ENCODE measurements at regions not wholly inside any gene's neighbourhood (a gene's known extent, or its start where the extent isn't known, plus 50 kb on each side); places are given as distances from the start of the nearest gene placed in this dataset.

GRCh38 chr12:127785986-127786590 is 480.9 kb upstream of the TMEM132C start:
- no peak for TF ChIP-seq CTCF (IDR thresholded peaks at IDR 0.05; ENCODE audit: low read depth, low read length)
- H3K36me3 ChIP-seq, result no peaks in the 10 kb centered on the region
- no peak overlapping the region for H3K4me3 ChIP-seq (ENCODE audit: low read depth, low read length)
- no peaks in the 10 kb centered on the region for H3K9me3 ChIP-seq (ENCODE audit: severe bottlenecking)
- no peaks in the 10 kb centered on the region for H3K27me3 ChIP-seq (ENCODE audit: insufficient read depth, low read depth, severe bottlenecking)
- no peak overlapping the region for H3K27ac ChIP-seq
- no peak for DNase-seq

DNA sequence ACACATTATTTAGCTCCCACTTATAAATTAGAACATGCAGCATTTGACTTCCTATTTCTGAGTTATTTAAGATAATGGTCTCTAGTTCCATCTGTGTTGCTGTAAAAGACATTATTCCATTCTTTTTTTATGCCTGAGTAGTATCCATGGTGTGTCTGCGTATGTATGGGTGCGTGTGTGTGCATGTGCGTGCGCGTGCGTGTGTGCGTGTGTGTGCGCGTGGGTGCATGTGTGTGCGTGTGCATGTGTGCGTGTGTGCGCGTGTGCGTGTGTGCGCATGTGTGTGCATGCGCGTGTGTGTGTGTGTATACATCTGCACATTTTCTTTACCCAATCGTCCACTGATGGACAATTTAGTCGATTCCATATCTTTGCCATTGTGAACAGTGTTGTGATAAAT is 479.4 kb upstream of the TMEM132C start:
- no peak for DNase-seq
- Histone ChIP-seq H3K27ac (no peak overlapping the region), H3K4me3 (ENCODE audit: low read depth, low read length) (no peak overlapping the region), H3K9me3 (ENCODE audit: severe bottlenecking) (no peaks in the 10 kb centered on the region), H3K27me3 (ENCODE audit: insufficient read depth, low read depth, severe bottlenecking) (no peaks in the 10 kb centered on the region), H3K36me3 (no peaks in the 10 kb centered on the region)
- no peak for TF ChIP-seq CTCF (IDR thresholded peaks at IDR 0.05; ENCODE audit: low read depth, low read length)

DNA sequence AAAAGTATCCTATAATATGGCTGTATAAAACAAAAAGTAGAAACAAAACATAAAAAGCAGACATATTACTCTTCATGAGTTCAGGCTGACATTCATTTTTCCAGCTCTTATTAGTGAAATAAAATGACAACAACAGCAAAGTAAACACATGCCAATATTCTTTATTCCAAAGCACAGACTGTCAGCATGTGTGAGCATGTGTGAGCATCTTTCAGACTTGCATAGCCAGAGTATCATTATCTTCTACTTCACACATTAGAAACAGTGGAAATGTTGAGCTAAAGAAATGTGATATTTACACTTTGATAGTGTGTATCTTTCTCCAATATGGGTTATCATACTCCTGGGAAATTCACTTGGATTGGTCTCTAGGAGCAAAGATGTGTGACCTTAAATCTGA is 476.6 kb upstream of the TMEM132C start:
- H3K27ac ChIP-seq, result no peak overlapping the region
- H3K9me3 ChIP-seq (ENCODE audit: severe bottlenecking), result no peaks in the 10 kb centered on the region
- H3K27me3 ChIP-seq (ENCODE audit: insufficient read depth, low read depth, severe bottlenecking), result no peaks in the 10 kb centered on the region
- no peak overlapping the region for H3K4me3 ChIP-seq (ENCODE audit: low read depth, low read length)
- no peaks in the 10 kb centered on the region for H3K36me3 ChIP-seq
- DNase-seq, result no peak
- TF ChIP-seq CTCF (IDR thresholded peaks at IDR 0.05; ENCODE audit: low read depth, low read length), result no peak

DNA sequence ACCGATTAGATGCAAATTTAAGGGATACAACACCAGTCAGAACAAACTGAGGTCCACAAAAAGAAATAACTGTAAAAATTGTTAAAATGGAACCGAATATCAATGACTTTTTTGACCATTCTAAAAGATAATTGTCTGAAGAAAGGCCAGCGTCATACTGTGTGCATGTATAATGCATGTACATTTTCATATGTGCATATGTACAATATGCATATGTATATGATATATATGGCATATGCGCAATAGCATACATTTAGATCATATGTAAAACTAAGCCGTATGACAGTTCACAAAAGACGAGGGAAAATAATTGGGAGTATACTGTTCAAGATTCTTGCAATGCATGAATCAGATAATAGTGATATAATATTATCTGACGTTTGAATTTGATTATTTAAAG is 475.8 kb upstream of the TMEM132C start:
- Histone ChIP-seq H3K27me3 (ENCODE audit: insufficient read depth, low read depth, severe bottlenecking) (no peaks in the 10 kb centered on the region), H3K9me3 (ENCODE audit: severe bottlenecking) (no peaks in the 10 kb centered on the region), H3K36me3 (no peaks in the 10 kb centered on the region), H3K4me3 (ENCODE audit: low read depth, low read length) (no peak overlapping the region), H3K27ac (no peak overlapping the region)
- TF ChIP-seq CTCF (IDR thresholded peaks at IDR 0.05; ENCODE audit: low read depth, low read length), result no peak
- DNase-seq, result no peak

DNA sequence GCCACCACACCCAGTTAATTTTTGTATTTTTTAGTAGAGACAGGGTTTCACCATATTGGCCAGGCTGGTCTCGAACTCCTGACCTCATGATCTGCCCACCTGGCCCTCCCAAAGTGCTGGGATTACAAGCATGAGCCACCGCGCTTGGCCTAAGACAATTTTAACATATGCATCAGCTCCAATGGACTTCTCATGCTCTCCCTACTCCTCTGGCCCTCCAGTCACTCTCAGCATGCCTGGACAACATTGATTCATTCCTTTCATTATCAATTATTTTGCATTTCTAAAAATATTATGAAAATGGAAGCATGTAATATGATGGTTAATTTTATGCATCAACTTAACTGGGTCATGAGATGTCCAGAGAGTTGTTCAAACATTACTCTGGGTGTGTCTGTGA is 469.1 kb upstream of the TMEM132C start:
- no peak overlapping the region for H3K27ac ChIP-seq
- H3K27me3 ChIP-seq (ENCODE audit: insufficient read depth, low read depth, severe bottlenecking), result no peaks in the 10 kb centered on the region
- H3K9me3 ChIP-seq (ENCODE audit: severe bottlenecking), result no peaks in the 10 kb centered on the region
- H3K36me3 ChIP-seq, result no peaks in the 10 kb centered on the region
- TF ChIP-seq CTCF (IDR thresholded peaks at IDR 0.05; ENCODE audit: low read depth, low read length), result no peak
- no peak for DNase-seq
- H3K4me3 ChIP-seq (ENCODE audit: low read depth, low read length), result no peak overlapping the region

GRCh38 chr12:127802271-127802670 is 464.7 kb upstream of the TMEM132C start:
- H3K27ac ChIP-seq, result no peak overlapping the region
- H3K27me3 ChIP-seq (ENCODE audit: insufficient read depth, low read depth, severe bottlenecking), result no peaks in the 10 kb centered on the region
- H3K4me3 ChIP-seq (ENCODE audit: low read depth, low read length), result no peak overlapping the region
- no peak for TF ChIP-seq CTCF (IDR thresholded peaks at IDR 0.05; ENCODE audit: low read depth, low read length)
- H3K36me3 ChIP-seq, result no peaks in the 10 kb centered on the region
- no peak for DNase-seq
- H3K9me3 ChIP-seq (ENCODE audit: severe bottlenecking), result no peaks in the 10 kb centered on the region
